WTC11 (cell line): ENCODE measurements at regions not wholly inside any gene's neighbourhood (a gene's known extent, or its start where the extent isn't known, plus 50 kb on each side); places are given as distances from the start of the nearest gene placed in this dataset.

Source experiments
- ATF1 ChIP-seq: sonication (generic); formaldehyde crosslinking; IDR thresholded peaks from 2 replicates; pipeline ENCODE4 v1.8.1; 2023; ENCODE audit warnings: mild to moderate bottlenecking, moderate library complexity, missing genetic modification reagents
- ATF3 ChIP-seq: sonication (generic); formaldehyde crosslinking; conservative IDR thresholded peaks from 2 replicates; pipeline ENCODE4 v1.8.1; 2022; ENCODE audit warnings: mild to moderate bottlenecking, missing genetic modification reagents
- CTCF ChIP-seq: fragments of 200-600 bp; IDR thresholded peaks from 2 replicates; pipeline ENCODE4 v1.8.0; 2022; ENCODE audit warnings: antibody characterized with exemption
- MAX ChIP-seq: sonication (generic); formaldehyde crosslinking; IDR thresholded peaks from 2 replicates; pipeline ENCODE4 v1.8.0; 2022; ENCODE audit warnings: mild to moderate bottlenecking, missing genetic modification reagents
- MLX ChIP-seq: sonication (generic); formaldehyde crosslinking; IDR thresholded peaks from 2 replicates; pipeline ENCODE4 v1.8.1; 2023; ENCODE audit warnings: mild to moderate bottlenecking, missing genetic modification reagents, moderate library complexity
- SP1 ChIP-seq: sonication (generic); formaldehyde crosslinking; conservative IDR thresholded peaks from 2 replicates; pipeline ENCODE4 v1.8.1; 2022; ENCODE audit warnings: missing genetic modification reagents
- TP53 ChIP-seq: sonication (generic); formaldehyde crosslinking; IDR thresholded peaks from 2 replicates; pipeline ENCODE4 v1.8.1; 2023; ENCODE audit warnings: mild to moderate bottlenecking, missing genetic modification reagents
- ZNF121 ChIP-seq: sonication (generic); formaldehyde crosslinking; IDR thresholded peaks from 2 replicates; pipeline ENCODE4 v1.8.0; 2023; ENCODE audit warnings: missing genetic modification reagents
- ZNF512 ChIP-seq: sonication (generic); formaldehyde crosslinking; IDR thresholded peaks from 2 replicates; pipeline ENCODE4 v1.8.1; 2022; ENCODE audit warnings: missing genetic modification reagents, borderline replicate concordance
- ZSCAN18 ChIP-seq: fragments of 250-450 bp; sonication (Bioruptor Pico); IDR thresholded peaks from 2 replicates; pipeline ENCODE4 v2.1.2; 2022; ENCODE audit warnings: mild to moderate bottlenecking, moderate library complexity

- no peak for TF ChIP-seq MLX (CRISPR knock-in tag)
- no peak for TF ChIP-seq ATF3 (CRISPR knock-in tag)
- no peak for TF ChIP-seq CTCF
- TF ChIP-seq TP53 (CRISPR knock-in tag) = no peak
- TF ChIP-seq ZNF512 (CRISPR knock-in tag) = no peak
- TF ChIP-seq ZNF121 (CRISPR knock-in tag) = no peak
- no peak for TF ChIP-seq ATF1
- TF ChIP-seq SP1 = no peak
- TF ChIP-seq ZSCAN18 = no peak
- no peak for TF ChIP-seq MAX (CRISPR knock-in tag)
These were observed 476.1 kb downstream of the TFAP2A start for GRCh38 chr6:9938801-9939200.
